ENCODE measurements at regions not wholly inside any gene's neighbourhood (a gene's known extent, or its start where the extent isn't known, plus 50 kb on each side); places are given as distances from the start of the nearest gene placed in this dataset.

GRCh38 chr1:182120411-182121258, 59.1 kb upstream of the ZNF648 start:
- intact Hi-C loops (cut with micrococcal nuclease): no loop called here
- DNase-seq: peak; percentile 61
- peak; percentile 90 for ATAC-seq

- DNase-seq (no peak), ATAC-seq (no peak)
- intact Hi-C loops (cut with micrococcal nuclease): no loop called here
These were observed 58.1 kb upstream of the ZNF648 start for GRCh38 chr1:182119631-182120030.

- intact Hi-C loops (cut with micrococcal nuclease): no loop called here
- no peak for DNase-seq
- ATAC-seq: no peak
These were observed 57.3 kb upstream of the ZNF648 start for GRCh38 chr1:182118851-182119250.

GRCh38 chr1:182114627-182115023, 53.1 kb upstream of the ZNF648 start:
- intact Hi-C loops (cut with micrococcal nuclease): no loop called here
- no peak for ATAC-seq
- no peak for DNase-seq

GRCh38 chr1:182113879-182114626, 52.5 kb upstream of the ZNF648 start:
- intact Hi-C loops (cut with micrococcal nuclease): no loop called here
- DNase-seq (no peak), ATAC-seq (peak; percentile 67)

- ATAC-seq: no peak
- no peak for DNase-seq
- intact Hi-C loops (cut with micrococcal nuclease): no loop called here
These were observed 50.0 kb upstream of the ZNF648 start for GRCh38 chr1:182111496-182111895.
